Fibroblast of lung (primary cell): ENCODE measurements at regions not wholly inside any gene's neighbourhood (a gene's known extent, or its start where the extent isn't known, plus 50 kb on each side); places are given as distances from the start of the nearest gene placed in this dataset.

ENCODE experiments used
- DNase-seq, 2 donors: peaks; one replicate each; pipeline versions ENCODE4 v3.0.0 to v3.0.0-alpha.2; 2010; ENCODE audit warnings: low read depth in 2 of 2
- H2AFZ ChIP-seq: 2 replicates; pipeline ENCODE4 v1.5.1; 2012; ENCODE audit warnings: low read length, control low read depth, inconsistent platforms
- H3K27ac ChIP-seq: 2 replicates; pipeline ENCODE4 v1.5.1; 2011; ENCODE audit warnings: low read length, control low read depth; ENCODE audit not compliant: insufficient read depth
- H3K27me3 ChIP-seq: 2 replicates; pipeline ENCODE4 v1.5.1; 2011; ENCODE audit warnings: mild to moderate bottlenecking, low read length; ENCODE audit not compliant: control insufficient read depth, insufficient read depth
- H3K36me3 ChIP-seq: 2 replicates; pipeline ENCODE4 v1.5.1; 2011; ENCODE audit warnings: low read length; ENCODE audit not compliant: control insufficient read depth, insufficient read depth
- H3K4me1 ChIP-seq: 2 replicates; pipeline ENCODE4 v1.5.1; 2011; ENCODE audit warnings: low read length; ENCODE audit not compliant: control insufficient read depth, insufficient read depth; ENCODE audit errors: extremely low read depth
- H3K4me2 ChIP-seq: 2 replicates; pipeline ENCODE4 v1.5.1; 2011; ENCODE audit warnings: low read length, control low read depth; ENCODE audit not compliant: insufficient read depth; ENCODE audit errors: extremely low read depth
- H3K4me3 ChIP-seq, 4 experiments: fragments of 200-600 bp in 1 of 4; sonication (generic) in 1 of 4; replicated peaks in 1 of 4; 2 replicates each; pipeline ENCODE4 v1.5.1; 2011 to 2016; ENCODE audit warnings: low read length in 4 of 4, low read depth in 3 of 4, mild to moderate bottlenecking in 3 of 4, control low read depth in 2 of 4, inconsistent platforms in 1 of 4, mixed read lengths in 1 of 4; ENCODE audit not compliant: insufficient read depth in 1 of 4; ENCODE audit errors: control extremely low read depth in 1 of 4
- H3K79me2 ChIP-seq: 2 replicates; pipeline ENCODE4 v1.5.1; 2012; ENCODE audit warnings: mild to moderate bottlenecking, low read length, inconsistent platforms; ENCODE audit not compliant: control insufficient read depth, insufficient read depth
- H3K9ac ChIP-seq: 2 replicates; pipeline ENCODE4 v1.5.1; 2011; ENCODE audit warnings: mild to moderate bottlenecking, low read length, control low read depth; ENCODE audit not compliant: insufficient read depth
- H3K9me3 ChIP-seq: 2 replicates; pipeline ENCODE4 v1.5.1; 2012; ENCODE audit warnings: low read depth, low read length; ENCODE audit not compliant: control insufficient read depth, insufficient read depth
- H4K20me1 ChIP-seq: 2 replicates; pipeline ENCODE4 v1.5.1; 2011; ENCODE audit warnings: low read length; ENCODE audit not compliant: control insufficient read depth, insufficient read depth; ENCODE audit errors: extremely low read depth
- EZH2 ChIP-seq: IDR thresholded peaks from 2 replicates; pipeline ENCODE4 v1.5.1; 2012; ENCODE audit warnings: low read length, control low read depth, mild to moderate bottlenecking; ENCODE audit errors: missing control alignments
- TF ChIP-seq, protein P1 (sequence below), 2 donors: IDR thresholded peaks in 1 of 2; conservative IDR thresholded peaks in 1 of 2; 1 replicate in 1 of 2; 2 replicates in 1 of 2; pipeline ENCODE4 v1.5.1; 2011 to 2012; ENCODE audit warnings: low read length in 2 of 2, control low read depth in 1 of 2, inconsistent platforms in 1 of 2, low read depth in 1 of 2, mild to moderate bottlenecking in 1 of 2

GRCh38 chr13:112245989-112246388, 130.2 kb upstream of the SPACA7 start:
- H3K27me3 ChIP-seq = no peaks in the 10 kb centered on the region
- no peak overlapping the region for H3K4me2 ChIP-seq
- TF ChIP-seq, protein P1, sequence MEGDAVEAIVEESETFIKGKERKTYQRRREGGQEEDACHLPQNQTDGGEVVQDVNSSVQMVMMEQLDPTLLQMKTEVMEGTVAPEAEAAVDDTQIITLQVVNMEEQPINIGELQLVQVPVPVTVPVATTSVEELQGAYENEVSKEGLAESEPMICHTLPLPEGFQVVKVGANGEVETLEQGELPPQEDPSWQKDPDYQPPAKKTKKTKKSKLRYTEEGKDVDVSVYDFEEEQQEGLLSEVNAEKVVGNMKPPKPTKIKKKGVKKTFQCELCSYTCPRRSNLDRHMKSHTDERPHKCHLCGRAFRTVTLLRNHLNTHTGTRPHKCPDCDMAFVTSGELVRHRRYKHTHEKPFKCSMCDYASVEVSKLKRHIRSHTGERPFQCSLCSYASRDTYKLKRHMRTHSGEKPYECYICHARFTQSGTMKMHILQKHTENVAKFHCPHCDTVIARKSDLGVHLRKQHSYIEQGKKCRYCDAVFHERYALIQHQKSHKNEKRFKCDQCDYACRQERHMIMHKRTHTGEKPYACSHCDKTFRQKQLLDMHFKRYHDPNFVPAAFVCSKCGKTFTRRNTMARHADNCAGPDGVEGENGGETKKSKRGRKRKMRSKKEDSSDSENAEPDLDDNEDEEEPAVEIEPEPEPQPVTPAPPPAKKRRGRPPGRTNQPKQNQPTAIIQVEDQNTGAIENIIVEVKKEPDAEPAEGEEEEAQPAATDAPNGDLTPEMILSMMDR (conservative IDR thresholded peaks at IDR 0.05 in 1 of 2, IDR thresholded peaks at IDR 0.05 in 1 of 2; ENCODE audit: low read depth in 1 of 2, low read length in 2 of 2) = no peak
- TF ChIP-seq EZH2 = no peak
- H3K4me3 ChIP-seq = no peak overlapping the region
- DNase-seq = no peak
- no peak overlapping the region for H3K27ac ChIP-seq
- no peaks in the 10 kb centered on the region for H3K36me3 ChIP-seq
- H3K4me1 ChIP-seq = no peaks in the 10 kb centered on the region
- no peak overlapping the region for H2AFZ ChIP-seq
- no peaks in the 10 kb centered on the region for H4K20me1 ChIP-seq
- no peak overlapping the region for H3K9ac ChIP-seq
- H3K9me3 ChIP-seq = no peaks in the 10 kb centered on the region
- H3K79me2 ChIP-seq = no peaks in the 10 kb centered on the region

- Histone ChIP-seq H2AFZ (no peak overlapping the region), H4K20me1 (no peaks in the 10 kb centered on the region), H3K27me3 (no peaks in the 10 kb centered on the region), H3K4me1 (no peaks in the 10 kb centered on the region), H3K79me2 (no peaks in the 10 kb centered on the region), H3K27ac (no peak overlapping the region), H3K36me3 (no peaks in the 10 kb centered on the region), H3K9ac (no peak overlapping the region), H3K4me3 (no peak overlapping the region), H3K9me3 (no peaks in the 10 kb centered on the region), H3K4me2 (no peak overlapping the region)
- no peak for DNase-seq
- TF ChIP-seq, protein P1 (conservative IDR thresholded peaks at IDR 0.05 in 1 of 2, IDR thresholded peaks at IDR 0.05 in 1 of 2; ENCODE audit: low read depth in 1 of 2, low read length in 2 of 2) = no peak
- TF ChIP-seq EZH2 = no peak
These were observed 129.3 kb upstream of the SPACA7 start for GRCh38 chr13:112246731-112247470.

- no peak for DNase-seq
These were observed 128.4 kb upstream of the SPACA7 start for GRCh38 chr13:112247471-112248405.

More at GRCh38 chr13:112247471-112248405, 128.4 kb upstream of the SPACA7 start:
- Histone ChIP-seq H4K20me1 (no peaks in the 10 kb centered on the region), H2AFZ (no peak overlapping the region), H3K79me2 (no peaks in the 10 kb centered on the region), H3K27me3 (no peaks in the 10 kb centered on the region), H3K9me3 (no peaks in the 10 kb centered on the region), H3K4me2 (no peak overlapping the region), H3K4me1 (no peaks in the 10 kb centered on the region), H3K4me3 (no peak overlapping the region), H3K27ac (no peak overlapping the region), H3K9ac (no peak overlapping the region), H3K36me3 (no peaks in the 10 kb centered on the region)
- no peak for TF ChIP-seq EZH2
- TF ChIP-seq, protein P1 (conservative IDR thresholded peaks at IDR 0.05 in 1 of 2, IDR thresholded peaks at IDR 0.05 in 1 of 2; ENCODE audit: low read depth in 1 of 2, low read length in 2 of 2) = no peak
